GM12878 (cell line): ENCODE measurements at regions not wholly inside any gene's neighbourhood (a gene's known extent, or its start where the extent isn't known, plus 50 kb on each side); places are given as distances from the start of the nearest gene placed in this dataset.

ENCODE experiments used
- ATAC-seq: fragments of 200-7000 bp; cut with Tn5 transposase; 3 replicates; pipeline ENCODE4 v1.9.1; 2020; ENCODE audit warnings: mild to moderate bottlenecking, moderate library complexity
- BruUV-seq: library from RNA; stranded (reverse); fragments of 400-500 nt; replicated peaks from 2 replicates; lab custom pipeline; 2021; lab: Mats Ljungman, UMichigan
- CTCF ChIA-PET: fragments of 300-600 bp; sonication (Branson Sonifier 250); formaldehyde crosslinking; extraction: SDS; loops from one replicate; lab custom pipeline; 2021; ENCODE audit warnings: inconsistent platforms; lab: Yijun Ruan, JAX
- POLR2A ChIA-PET: fragments of 350-600 bp; formaldehyde crosslinking; extraction: SDS; loops from one replicate; lab custom pipeline; 2021; ENCODE audit warnings: inconsistent platforms; lab: Charles Lee
- RAD21 ChIA-PET: fragments of 300-600 bp; sonication (Branson Sonifier 250); formaldehyde crosslinking; loops from one replicate; lab custom pipeline; 2023; ENCODE audit warnings: antibody characterized with exemption; ENCODE audit not compliant: unreplicated experiment; lab: Charles Lee
- SMC1A ChIA-PET: fragments of 300-600 bp; sonication (Branson Sonifier 250); formaldehyde crosslinking; loops from one replicate; lab custom pipeline; 2023; ENCODE audit not compliant: unreplicated experiment, uncharacterized antibody; lab: Charles Lee
- DNase-seq: peaks from one replicate; pipeline ENCODE4 v3.0.0-alpha.2; 2011; ENCODE audit warnings: low read depth, low spot score
- FAIRE-seq: peaks from 3 replicates; lab custom pipeline; 2011; peaks lifted over from hg19 to GRCh38; lab: Jason Lieb, UNC
- H2AFZ ChIP-seq: 2 replicates; pipeline ENCODE4 v1.6.0; 2011; ENCODE audit warnings: low read depth, low read length, control low read depth; ENCODE audit not compliant: control insufficient read depth
- H3K27ac ChIP-seq: 2 replicates; pipeline ENCODE4 v1.5.1; 2011; ENCODE audit warnings: control low read depth; ENCODE audit not compliant: control insufficient read depth, insufficient read depth
- H3K27me3 ChIP-seq, 2 experiments: replicated peaks in 1 of 2; 2 replicates each; pipeline versions ENCODE4 v1.6.0 to v1.6.1; 2011; ENCODE audit warnings: low read length in 1 of 2; ENCODE audit not compliant: control insufficient read depth in 2 of 2, insufficient read depth in 2 of 2
- H3K36me3 ChIP-seq, 2 experiments: 2 replicates each; pipeline ENCODE4 v1.5.1; 2011; ENCODE audit warnings: low read length in 1 of 2; ENCODE audit not compliant: control insufficient read depth in 2 of 2, insufficient read depth in 2 of 2
- H3K4me1 ChIP-seq: 2 replicates; pipeline ENCODE4 v1.6.1; 2011; ENCODE audit warnings: mild to moderate bottlenecking, low read length, moderate library complexity, mixed read lengths; ENCODE audit not compliant: control insufficient read depth, insufficient read depth
- H3K4me2 ChIP-seq: 2 replicates; pipeline ENCODE4 v1.6.0; 2011; ENCODE audit warnings: control low read depth; ENCODE audit not compliant: control insufficient read depth, insufficient read depth
- H3K4me3 ChIP-seq: fragments of 200-600 bp; sonication (generic); 2 replicates; pipeline ENCODE4 v1.5.1; 2016
- H3K79me2 ChIP-seq: 2 replicates; pipeline ENCODE4 v1.6.0; 2011; ENCODE audit warnings: low read length; ENCODE audit not compliant: control insufficient read depth, insufficient read depth
- H3K9ac ChIP-seq: 2 replicates; pipeline ENCODE4 v1.8.0; 2011; ENCODE audit warnings: low read length, control low read depth, mixed read lengths; ENCODE audit not compliant: control insufficient read depth, insufficient read depth
- H3K9me3 ChIP-seq: replicated peaks from 3 replicates; pipeline ENCODE4 v1.5.1; 2011; ENCODE audit warnings: mild to moderate bottlenecking, low read length; ENCODE audit not compliant: control insufficient read depth, insufficient read depth
- H4K20me1 ChIP-seq: 2 replicates; pipeline ENCODE4 v1.6.0; 2011; ENCODE audit not compliant: control insufficient read depth, insufficient read depth
- ATF2 ChIP-seq: IDR thresholded peaks from 2 replicates; pipeline ENCODE4 v1.6.1; 2012; ENCODE audit warnings: low read length, inconsistent platforms
- KAT2A ChIP-seq: conservative IDR thresholded peaks from 2 replicates; pipeline ENCODE4 v1.6.1; 2011; ENCODE audit warnings: low read depth, low read length; ENCODE audit not compliant: control insufficient read depth
- NKRF ChIP-seq: fragments of 450-650 bp; conservative IDR thresholded peaks from 2 replicates; pipeline ENCODE4 v1.6.1; 2017; ENCODE audit warnings: mild to moderate bottlenecking, moderate library complexity
- WGBS: methylation state at CpG from one replicate; pipeline ENCODE4 v1.1.6; 2016; ENCODE audit warnings: low lambda C conversion rate; ENCODE audit not compliant: insufficient replicate concordance, insufficient coverage; ENCODE audit errors: missing lambda C conversion rate; 5-methylcytosine and 5-hydroxymethylcytosine counted together
- in situ Hi-C: fragments of 300-500 bp; cut with MboI; formaldehyde crosslinking; loops from 9 replicates; pipeline ENCODE4 v1.14.3; 2018; ENCODE audit warnings: mixed read lengths
- intact Hi-C: fragments of 100-400 bp; cut with micrococcal nuclease; formaldehyde crosslinking; loops from one replicate; pipeline ENCODE4 v1.14.2; 2022; ENCODE audit not compliant: unreplicated experiment

GRCh38 chr18:71025505-71026225, 736.8 kb downstream of the SOCS6 start:
- ChIA-PET SMC1A (interaction anchor here (1.5 kb wide), 1 partner anchor 15 kb away, joined by 3 read pairs; no protein-coding TSS in a partner anchor), POLR2A (interaction anchor here (0.6 to 0.7 kb wide), 3 partner anchors 9 to 574 kb away, joined by 4 to 6 read pairs (median 4); no protein-coding TSS in a partner anchor)
- no TSS peak for BruUV-seq

More at GRCh38 chr18:71025505-71026225, 736.8 kb downstream of the SOCS6 start:
- Histone ChIP-seq H3K4me3 (no peak overlapping the region), H3K36me3 (no peaks in the 10 kb centered on the region), H3K4me2 (no peak overlapping the region), H3K27me3 (no peaks in the 10 kb centered on the region), H3K4me1 (no peaks in the 10 kb centered on the region), H3K27ac (no peak overlapping the region), H3K79me2 (no peaks in the 10 kb centered on the region), H2AFZ (no peak overlapping the region), H3K9ac (no peak overlapping the region), H4K20me1 (no peaks in the 10 kb centered on the region), H3K9me3 (no peaks in the 10 kb centered on the region; the same call in 2 of the 3 replicates)
- ChIA-PET CTCF (interaction anchor here (1.0 kb wide), 1 partner anchor 24 kb away, joined by 4 read pairs; no protein-coding TSS in a partner anchor), RAD21 (interaction anchor here (1.3 kb wide), 1 partner anchor 14 kb away, joined by 4 read pairs; no protein-coding TSS in a partner anchor)
- TF ChIP-seq NKRF (no peak), ATF2 (no peak), KAT2A (no peak)
- intact Hi-C loops = no loop called here
- FAIRE-seq (no peak), ATAC-seq (no peak; the same call in 2 of the 3 replicates), DNase-seq (no peak)
- in situ Hi-C loops = no loop called here
- 37% methylated on average over 6 of the region's 6 CpGs for WGBS
